SK-N-MC (cell line): ENCODE measurements at regions not wholly inside any gene's neighbourhood (a gene's known extent, or its start where the extent isn't known, plus 50 kb on each side); places are given as distances from the start of the nearest gene placed in this dataset.

Source experiments
- EZH2 ChIP-seq: fragments of 200-600 bp; sonication (generic); IDR thresholded peaks from one replicate; pipeline ENCODE4 v1.6.1; 2017; ENCODE audit warnings: antibody characterized with exemption
- POLR2AphosphoS5 ChIP-seq: IDR thresholded peaks from 2 replicates; pipeline ENCODE4 v1.6.1; 2012; ENCODE audit warnings: mild to moderate bottlenecking, low read depth, low read length, borderline replicate concordance

GRCh38 chr13:111394211-111394922 lies 73.9 kb downstream of the TEX29 start:
- TF ChIP-seq POLR2AphosphoS5: no peak
- TF ChIP-seq EZH2: no peak
